ENCODE measurements at regions not wholly inside any gene's neighbourhood (a gene's known extent, or its start where the extent isn't known, plus 50 kb on each side); places are given as distances from the start of the nearest gene placed in this dataset.

DNA sequence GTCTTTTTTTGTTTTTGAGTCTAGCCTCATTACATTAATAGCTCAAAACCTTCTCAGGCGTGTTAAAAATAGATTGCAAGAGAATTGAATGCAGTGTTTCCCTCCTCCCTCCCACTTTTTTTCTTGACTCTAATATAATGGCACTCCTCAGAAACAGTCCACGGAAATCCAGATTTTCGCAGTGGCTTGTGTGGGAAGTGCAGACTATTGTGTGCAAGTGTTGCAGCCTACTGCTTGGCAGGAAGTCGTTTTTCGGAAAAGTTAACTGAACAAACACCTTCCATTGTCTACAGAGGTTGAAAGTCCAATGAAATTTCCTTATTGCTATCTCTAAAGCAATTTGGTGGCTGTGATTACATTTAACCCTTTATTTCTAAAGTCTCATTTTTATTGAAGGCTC is 147.9 kb upstream of the E2F7 start:
- TF ChIP-seq SP2 (tag by site-specific recombination; IDR thresholded peaks at IDR 0.05) (no peak), ZNF404 (tag by site-specific recombination; IDR thresholded peaks at IDR 0.05) (no peak), ZNF202 (tag by site-specific recombination; IDR thresholded peaks at IDR 0.05; ENCODE audit: borderline replicate concordance) (no peak), ZNF629 (tag by site-specific recombination; IDR thresholded peaks at IDR 0.05) (no peak), ZNF184 (tag by site-specific recombination; IDR thresholded peaks at IDR 0.05) (no peak), HOXD13 (CRISPR knock-in tag; IDR thresholded peaks at IDR 0.05; ENCODE audit: borderline replicate concordance) (no peak), KLF9 (tag by site-specific recombination; IDR thresholded peaks at IDR 0.05; ENCODE audit: low read depth) (no peak)
- TF ChIP-seq, protein P1, sequence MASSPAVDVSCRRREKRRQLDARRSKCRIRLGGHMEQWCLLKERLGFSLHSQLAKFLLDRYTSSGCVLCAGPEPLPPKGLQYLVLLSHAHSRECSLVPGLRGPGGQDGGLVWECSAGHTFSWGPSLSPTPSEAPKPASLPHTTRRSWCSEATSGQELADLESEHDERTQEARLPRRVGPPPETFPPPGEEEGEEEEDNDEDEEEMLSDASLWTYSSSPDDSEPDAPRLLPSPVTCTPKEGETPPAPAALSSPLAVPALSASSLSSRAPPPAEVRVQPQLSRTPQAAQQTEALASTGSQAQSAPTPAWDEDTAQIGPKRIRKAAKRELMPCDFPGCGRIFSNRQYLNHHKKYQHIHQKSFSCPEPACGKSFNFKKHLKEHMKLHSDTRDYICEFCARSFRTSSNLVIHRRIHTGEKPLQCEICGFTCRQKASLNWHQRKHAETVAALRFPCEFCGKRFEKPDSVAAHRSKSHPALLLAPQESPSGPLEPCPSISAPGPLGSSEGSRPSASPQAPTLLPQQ (tag by site-specific recombination; IDR thresholded peaks at IDR 0.05), result no peak
- TF ChIP-seq, protein P2, sequence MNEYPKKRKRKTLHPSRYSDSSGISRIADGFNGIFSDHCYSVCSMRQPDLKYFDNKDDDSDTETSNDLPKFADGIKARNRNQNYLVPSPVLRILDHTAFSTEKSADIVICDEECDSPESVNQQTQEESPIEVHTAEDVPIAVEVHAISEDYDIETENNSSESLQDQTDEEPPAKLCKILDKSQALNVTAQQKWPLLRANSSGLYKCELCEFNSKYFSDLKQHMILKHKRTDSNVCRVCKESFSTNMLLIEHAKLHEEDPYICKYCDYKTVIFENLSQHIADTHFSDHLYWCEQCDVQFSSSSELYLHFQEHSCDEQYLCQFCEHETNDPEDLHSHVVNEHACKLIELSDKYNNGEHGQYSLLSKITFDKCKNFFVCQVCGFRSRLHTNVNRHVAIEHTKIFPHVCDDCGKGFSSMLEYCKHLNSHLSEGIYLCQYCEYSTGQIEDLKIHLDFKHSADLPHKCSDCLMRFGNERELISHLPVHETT (tag by site-specific recombination; IDR thresholded peaks at IDR 0.05), result no peak
- ChIA-PET CTCF (no interaction called here), POLR2A (no interaction called here)
- Histone ChIP-seq H3K4me1 (ENCODE audit: control insufficient read depth, insufficient read depth, low read length) (no peaks in the 10 kb centered on the region), H3K4me3 (ENCODE audit: low read depth, low read length) (no peak overlapping the region), H3K9me3 (ENCODE audit: control insufficient read depth, insufficient read depth, low read depth, low read length) (no peaks in the 10 kb centered on the region), H3K27ac (ENCODE audit: extremely low read depth, low read depth, low read length) (no peak overlapping the region), H3K36me3 (ENCODE audit: control insufficient read depth in 2 of 2, insufficient read depth in 1 of 2, low read length in 2 of 2) (no peaks in the 10 kb centered on the region)

DNA sequence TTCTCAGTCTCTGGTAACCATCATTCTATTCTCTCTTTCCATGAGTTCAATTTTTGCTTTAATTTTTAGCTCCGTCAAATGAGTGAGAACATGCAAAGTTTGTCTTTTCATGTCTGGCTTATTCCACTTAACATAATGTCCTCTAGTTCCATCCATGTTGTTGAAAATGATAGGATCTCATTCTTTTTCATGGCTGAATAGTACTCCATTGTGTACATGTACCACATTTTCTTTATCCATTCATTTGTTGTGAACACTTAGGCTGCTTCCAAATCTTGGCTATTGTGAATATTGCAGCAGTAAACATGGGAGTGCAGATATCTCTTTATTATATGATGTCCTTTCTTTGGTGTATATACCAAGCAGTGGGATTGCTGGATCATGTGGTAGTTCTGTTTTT is 145.4 kb upstream of the E2F7 start:
- Histone ChIP-seq H3K4me1 (ENCODE audit: control insufficient read depth, insufficient read depth, low read length) (no peaks in the 10 kb centered on the region), H3K4me3 (ENCODE audit: low read depth, low read length) (no peak overlapping the region), H3K9me3 (ENCODE audit: control insufficient read depth, insufficient read depth, low read depth, low read length) (no peaks in the 10 kb centered on the region), H3K36me3 (ENCODE audit: control insufficient read depth in 2 of 2, insufficient read depth in 1 of 2, low read length in 2 of 2) (no peaks in the 10 kb centered on the region), H3K27ac (ENCODE audit: extremely low read depth, low read depth, low read length) (no peak overlapping the region)
- CTCF ChIA-PET, result no interaction called here
- POLR2A ChIA-PET, result no interaction called here
- TF ChIP-seq MEIS1 (CRISPR knock-in tag; IDR thresholded peaks at IDR 0.05; ENCODE audit: borderline replicate concordance), result no peak
- TF ChIP-seq REPIN1 (tag by site-specific recombination; IDR thresholded peaks at IDR 0.05; ENCODE audit: low read depth), result no peak
- TF ChIP-seq, protein P3, sequence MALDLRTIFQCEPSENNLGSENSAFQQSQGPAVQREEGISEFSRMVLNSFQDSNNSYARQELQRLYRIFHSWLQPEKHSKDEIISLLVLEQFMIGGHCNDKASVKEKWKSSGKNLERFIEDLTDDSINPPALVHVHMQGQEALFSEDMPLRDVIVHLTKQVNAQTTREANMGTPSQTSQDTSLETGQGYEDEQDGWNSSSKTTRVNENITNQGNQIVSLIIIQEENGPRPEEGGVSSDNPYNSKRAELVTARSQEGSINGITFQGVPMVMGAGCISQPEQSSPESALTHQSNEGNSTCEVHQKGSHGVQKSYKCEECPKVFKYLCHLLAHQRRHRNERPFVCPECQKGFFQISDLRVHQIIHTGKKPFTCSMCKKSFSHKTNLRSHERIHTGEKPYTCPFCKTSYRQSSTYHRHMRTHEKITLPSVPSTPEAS (tag by site-specific recombination; IDR thresholded peaks at IDR 0.05), result no peak
- TF ChIP-seq ZNF585B (tag by site-specific recombination; IDR thresholded peaks at IDR 0.05), result no peak
- TF ChIP-seq, protein P4, sequence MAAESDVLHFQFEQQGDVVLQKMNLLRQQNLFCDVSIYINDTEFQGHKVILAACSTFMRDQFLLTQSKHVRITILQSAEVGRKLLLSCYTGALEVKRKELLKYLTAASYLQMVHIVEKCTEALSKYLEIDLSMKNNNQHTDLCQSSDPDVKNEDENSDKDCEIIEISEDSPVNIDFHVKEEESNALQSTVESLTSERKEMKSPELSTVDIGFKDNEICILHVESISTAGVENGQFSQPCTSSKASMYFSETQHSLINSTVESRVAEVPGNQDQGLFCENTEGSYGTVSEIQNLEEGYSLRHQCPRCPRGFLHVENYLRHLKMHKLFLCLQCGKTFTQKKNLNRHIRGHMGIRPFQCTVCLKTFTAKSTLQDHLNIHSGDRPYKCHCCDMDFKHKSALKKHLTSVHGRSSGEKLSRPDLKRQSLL (tag by site-specific recombination; IDR thresholded peaks at IDR 0.05), result no peak
- peak; percentile 68; the same call in 1 of the 2 replicates for TF ChIP-seq ZNF146 (tag by site-specific recombination; IDR thresholded peaks at IDR 0.05)

DNA sequence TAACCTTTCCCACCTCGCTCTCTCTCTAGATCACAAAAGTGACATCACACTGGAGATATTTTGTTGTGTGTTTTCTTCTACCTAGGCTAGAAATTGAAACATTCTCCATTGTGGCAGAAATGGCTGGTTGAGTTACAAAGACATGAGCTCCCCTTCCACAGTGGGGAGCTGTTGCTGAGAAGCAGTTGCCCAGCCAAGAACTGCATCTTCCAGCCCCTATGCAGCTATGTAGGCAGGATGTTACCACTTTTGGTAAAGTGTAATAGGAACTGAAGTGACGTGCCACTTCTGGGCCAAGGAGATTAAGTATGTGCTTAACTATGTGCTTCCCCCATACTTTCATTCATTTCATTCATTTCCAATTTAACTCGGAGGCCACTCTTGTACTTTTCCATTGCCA is 138.7 kb upstream of the E2F7 start:
- Histone ChIP-seq H3K9me3 (ENCODE audit: control insufficient read depth, insufficient read depth, low read depth, low read length) (no peaks in the 10 kb centered on the region), H3K4me3 (ENCODE audit: low read depth, low read length) (no peak overlapping the region), H3K27ac (ENCODE audit: extremely low read depth, low read depth, low read length) (no peak overlapping the region), H3K4me1 (ENCODE audit: control insufficient read depth, insufficient read depth, low read length) (no peaks in the 10 kb centered on the region), H3K36me3 (ENCODE audit: control insufficient read depth in 2 of 2, insufficient read depth in 1 of 2, low read length in 2 of 2) (no peaks in the 10 kb centered on the region)
- POLR2A ChIA-PET, result interaction anchor here (0.8 kb wide), 1 partner anchor 14 kb away, joined by 3 read pairs; no protein-coding TSS in a partner anchor
- CTCF ChIA-PET, result interaction anchor here (0.6 to 1.3 kb wide), 3 partner anchors 9 to 1592 kb away, joined by 3 to 5 read pairs (median 3); no protein-coding TSS in a partner anchor
- TF ChIP-seq YY1 (tag by site-specific recombination; IDR thresholded peaks at IDR 0.05), result no peak
- TF ChIP-seq ZNF791 (tag by site-specific recombination; IDR thresholded peaks at IDR 0.05), result no peak
- no peak for TF ChIP-seq GFI1B (tag by site-specific recombination; IDR thresholded peaks at IDR 0.05)
- TF ChIP-seq, protein P3 (tag by site-specific recombination; IDR thresholded peaks at IDR 0.05), result no peak
- no peak for TF ChIP-seq ZNF302 (tag by site-specific recombination; IDR thresholded peaks at IDR 0.05; ENCODE audit: low read depth)
- no peak for TF ChIP-seq GLIS2 (tag by site-specific recombination; IDR thresholded peaks at IDR 0.05)
- no peak for TF ChIP-seq ZNF521 (tag by site-specific recombination; IDR thresholded peaks at IDR 0.05)
- TF ChIP-seq, protein P5, sequence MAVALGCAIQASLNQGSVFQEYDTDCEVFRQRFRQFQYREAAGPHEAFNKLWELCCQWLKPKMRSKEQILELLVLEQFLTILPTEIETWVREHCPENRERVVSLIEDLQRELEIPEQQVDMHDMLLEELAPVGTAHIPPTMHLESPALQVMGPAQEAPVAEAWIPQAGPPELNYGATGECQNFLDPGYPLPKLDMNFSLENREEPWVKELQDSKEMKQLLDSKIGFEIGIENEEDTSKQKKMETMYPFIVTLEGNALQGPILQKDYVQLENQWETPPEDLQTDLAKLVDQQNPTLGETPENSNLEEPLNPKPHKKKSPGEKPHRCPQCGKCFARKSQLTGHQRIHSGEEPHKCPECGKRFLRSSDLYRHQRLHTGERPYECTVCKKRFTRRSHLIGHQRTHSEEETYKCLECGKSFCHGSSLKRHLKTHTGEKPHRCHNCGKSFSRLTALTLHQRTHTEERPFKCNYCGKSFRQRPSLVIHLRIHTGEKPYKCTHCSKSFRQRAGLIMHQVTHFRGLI (tag by site-specific recombination; IDR thresholded peaks at IDR 0.05), result no peak
- TF ChIP-seq ZNF785 (tag by site-specific recombination; IDR thresholded peaks at IDR 0.05), result no peak
- TF ChIP-seq, protein P6, sequence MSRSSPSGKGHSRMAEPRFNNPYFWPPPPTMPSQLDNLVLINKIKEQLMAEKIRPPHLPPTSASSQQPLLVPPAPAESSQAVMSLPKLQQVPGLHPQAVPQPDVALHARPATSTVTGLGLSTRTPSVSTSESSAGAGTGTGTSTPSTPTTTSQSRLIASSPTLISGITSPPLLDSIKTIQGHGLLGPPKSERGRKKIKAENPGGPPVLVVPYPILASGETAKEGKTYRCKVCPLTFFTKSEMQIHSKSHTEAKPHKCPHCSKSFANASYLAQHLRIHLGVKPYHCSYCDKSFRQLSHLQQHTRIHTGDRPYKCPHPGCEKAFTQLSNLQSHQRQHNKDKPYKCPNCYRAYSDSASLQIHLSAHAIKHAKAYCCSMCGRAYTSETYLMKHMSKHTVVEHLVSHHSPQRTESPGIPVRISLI (tag by site-specific recombination; IDR thresholded peaks at IDR 0.05), result no peak

Data from HEK293 (cell line).